ENCODE measurements at regions not wholly inside any gene's neighbourhood (a gene's known extent, or its start where the extent isn't known, plus 50 kb on each side); places are given as distances from the start of the nearest gene placed in this dataset.

DNA sequence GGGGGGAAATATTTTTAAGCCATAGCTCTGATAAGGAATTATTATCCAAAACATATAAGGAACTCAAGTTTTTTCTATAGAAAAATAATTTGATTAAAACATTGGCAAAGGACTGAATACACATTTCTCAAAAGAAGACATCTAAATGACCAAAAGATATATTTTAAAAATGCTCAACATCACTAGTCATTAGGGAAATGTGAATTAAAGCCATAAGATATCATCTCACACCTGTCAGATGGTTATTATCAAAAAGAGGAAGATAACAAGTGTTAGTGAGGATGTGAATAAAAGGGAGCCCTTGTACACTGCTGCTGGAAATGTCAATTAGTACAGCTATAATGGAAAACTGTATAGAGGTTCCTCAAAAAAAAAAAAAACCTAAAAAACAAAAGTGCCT lies 425.0 kb downstream of the DYNC2H1 start:
- Histone ChIP-seq H3K4me3 (replicated peaks in 1 of 3; ENCODE audit: low read depth in 2 of 3, low read length in 3 of 3) (no peak overlapping the region), H3K9me3 (replicated peaks in 1 of 2; ENCODE audit: control insufficient read depth in 1 of 2, insufficient read depth in 1 of 2, low read length in 2 of 2) (no peaks in the 10 kb centered on the region), H3K79me2 (ENCODE audit: insufficient read depth, low read length) (no peaks in the 10 kb centered on the region), H3K9ac (ENCODE audit: insufficient read depth, low read length, poor library complexity, severe bottlenecking) (no peak overlapping the region), H2AFZ (ENCODE audit: insufficient read depth, low read depth, low read length, poor library complexity, severe bottlenecking) (no peak overlapping the region), H3K4me2 (replicated peaks; ENCODE audit: extremely low read depth, low read length, poor library complexity, severe bottlenecking) (no peak overlapping the region), H3K27ac (ENCODE audit: low read depth in 1 of 2, low read length in 2 of 2) (no peak overlapping the region), H3K36me3 (replicated peaks in 1 of 2; ENCODE audit: control insufficient read depth in 1 of 2, insufficient read depth in 2 of 2, low read length in 2 of 2) (no peaks in the 10 kb centered on the region), H4K20me1 (ENCODE audit: insufficient read depth, low read length) (no peaks in the 10 kb centered on the region), H3K27me3 (ENCODE audit: control insufficient read depth in 2 of 2, insufficient read depth in 2 of 2, low read length in 2 of 2) (no peaks in the 10 kb centered on the region), H3K4me1 (ENCODE audit: control insufficient read depth in 1 of 2, insufficient read depth in 2 of 2, low read length in 2 of 2) (no peaks in the 10 kb centered on the region)
- H3K27me3 Mint-ChIP-seq (ENCODE audit: low read depth in 3 of 3): peaks cover 0 to 3% (median 2%) of the 10 kb centered on the region in 3 donors
- no peaks in the 10 kb centered on the region for H3K36me3 Mint-ChIP-seq
- no peak for DNase-seq
- no peak for TF ChIP-seq CTCF (IDR thresholded peaks at IDR 0.05)
- no peaks in the 10 kb centered on the region for H3K4me1 Mint-ChIP-seq
- intact Hi-C loops (cut with micrococcal nuclease): no loop called here
- H3K27ac Mint-ChIP-seq: no peak overlapping the region
- H3K9me3 Mint-ChIP-seq: peaks cover 0 to 2% (median 0%) of the 10 kb centered on the region in 7 donors
- H3K4me3 Mint-ChIP-seq: no peak overlapping the region

DNA sequence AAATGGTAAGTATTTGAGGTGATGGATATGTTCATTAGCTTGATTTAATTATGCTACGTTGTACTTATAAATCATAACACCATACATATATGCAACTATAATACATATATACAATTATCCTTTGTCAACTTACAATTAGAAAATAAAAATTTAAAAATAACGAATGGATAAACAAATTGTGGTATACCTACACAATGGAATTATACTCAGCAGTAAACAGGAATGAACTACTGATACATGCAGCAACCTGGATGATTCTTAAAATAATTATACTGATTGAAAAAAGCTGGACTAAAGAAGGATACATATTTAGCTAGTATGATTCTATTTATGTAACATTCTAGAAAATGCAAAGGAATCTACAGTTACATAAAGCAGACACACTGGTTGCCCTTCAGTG lies 425.7 kb downstream of the DYNC2H1 start:
- H3K9me3 Mint-ChIP-seq: peaks cover 0 to 2% (median 0%) of the 10 kb centered on the region in 7 donors
- Histone ChIP-seq H3K4me3 (replicated peaks in 1 of 3; ENCODE audit: low read depth in 2 of 3, low read length in 3 of 3) (no peak overlapping the region), H3K9me3 (replicated peaks in 1 of 2; ENCODE audit: control insufficient read depth in 1 of 2, insufficient read depth in 1 of 2, low read length in 2 of 2) (no peaks in the 10 kb centered on the region), H3K4me2 (replicated peaks; ENCODE audit: extremely low read depth, low read length, poor library complexity, severe bottlenecking) (no peak overlapping the region), H3K36me3 (replicated peaks in 1 of 2; ENCODE audit: control insufficient read depth in 1 of 2, insufficient read depth in 2 of 2, low read length in 2 of 2) (no peaks in the 10 kb centered on the region), H3K27me3 (ENCODE audit: control insufficient read depth in 2 of 2, insufficient read depth in 2 of 2, low read length in 2 of 2) (no peaks in the 10 kb centered on the region), H3K9ac (ENCODE audit: insufficient read depth, low read length, poor library complexity, severe bottlenecking) (no peak overlapping the region), H2AFZ (ENCODE audit: insufficient read depth, low read depth, low read length, poor library complexity, severe bottlenecking) (no peak overlapping the region), H4K20me1 (ENCODE audit: insufficient read depth, low read length) (no peaks in the 10 kb centered on the region), H3K79me2 (ENCODE audit: insufficient read depth, low read length) (no peaks in the 10 kb centered on the region), H3K27ac (ENCODE audit: low read depth in 1 of 2, low read length in 2 of 2) (no peak overlapping the region), H3K4me1 (ENCODE audit: control insufficient read depth in 1 of 2, insufficient read depth in 2 of 2, low read length in 2 of 2) (no peaks in the 10 kb centered on the region)
- H3K4me1 Mint-ChIP-seq: no peaks in the 10 kb centered on the region
- no peak overlapping the region for H3K27ac Mint-ChIP-seq
- no CpG with 5 or more reads among the region's 2 CpGs for WGBS (ENCODE audit: insufficient coverage)
- no peak overlapping the region for H3K4me3 Mint-ChIP-seq
- DNase-seq: no peak
- intact Hi-C loops (cut with micrococcal nuclease): no loop called here
- H3K27me3 Mint-ChIP-seq (ENCODE audit: low read depth in 3 of 3): peaks cover 0 to 3% (median 2%) of the 10 kb centered on the region in 3 donors
- TF ChIP-seq CTCF (IDR thresholded peaks at IDR 0.05): no peak
- no peaks in the 10 kb centered on the region for H3K36me3 Mint-ChIP-seq
